K562 (cell line): ENCODE measurements at regions not wholly inside any gene's neighbourhood (a gene's known extent, or its start where the extent isn't known, plus 50 kb on each side); places are given as distances from the start of the nearest gene placed in this dataset.

Experiments
- ATAC-seq: fragments of 200-7000 bp; cut with Tn5 transposase; 3 replicates; pipeline ENCODE4 v1.9.1; 2020; ENCODE audit warnings: moderate library complexity
- BruUV-seq: library from RNA; stranded (reverse); fragments of 400-500 nt; replicated peaks from 2 replicates; lab custom pipeline; 2021; lab: Mats Ljungman, UMichigan
- CTCF ChIA-PET: fragments of 300-600 bp; formaldehyde crosslinking; extraction: SDS; loops from one replicate; lab custom pipeline; 2021; ENCODE audit warnings: low intra/inter-chr PET ratio; lab: Yijun Ruan, JAX
- POLR2A ChIA-PET: fragments of 300-600, 350-650 bp; sonication (Branson Sonifier 250); formaldehyde crosslinking; extraction: SDS; loops from one replicate; lab custom pipeline; 2021; ENCODE audit warnings: antibody characterized with exemption, inconsistent platforms; lab: Yijun Ruan, JAX
- DNase-seq, 4 experiments: peaks; one replicate each; pipeline versions ENCODE4 v3.0.0 to v3.0.0-alpha.2; 2011 to 2018; ENCODE audit warnings: low spot score in 3 of 4, mixed read lengths in 3 of 4; ENCODE audit errors: extremely low read depth in 1 of 4
- FAIRE-seq: peaks from 2 replicates; lab custom pipeline; 2011; peaks lifted over from hg19 to GRCh38; lab: Jason Lieb, UNC
- H2AFZ ChIP-seq: 2 replicates; pipeline ENCODE4 v1.6.0; 2011; ENCODE audit warnings: low read depth, low read length, control low read depth, inconsistent platforms
- H3K27ac ChIP-seq: fragments of 200-600 bp; 3 replicates; pipeline ENCODE4 v1.8.0; 2011; ENCODE audit warnings: low read depth, mild to moderate bottlenecking, control low read depth, inconsistent platforms, low read length, moderate library complexity, mixed read lengths; ENCODE audit errors: extremely low read depth
- H3K27me3 ChIP-seq, 2 experiments: fragments of 300-600 bp in 1 of 2; 2 replicates in 1 of 2; 3 replicates in 1 of 2; pipeline versions ENCODE4 v1.6.0 to v1.8.0; 2011; ENCODE audit warnings: inconsistent platforms in 2 of 2, low read length in 2 of 2, mild to moderate bottlenecking in 1 of 2, mixed read lengths in 1 of 2, moderate library complexity in 1 of 2; ENCODE audit not compliant: control insufficient read depth in 2 of 2, insufficient read depth in 2 of 2
- H3K36me3 ChIP-seq: fragments of 300-600 bp; 3 replicates; pipeline ENCODE4 v1.8.0; 2011; ENCODE audit warnings: mild to moderate bottlenecking, low read length, inconsistent platforms; ENCODE audit not compliant: control insufficient read depth, insufficient read depth
- H3K4me1 ChIP-seq, 2 experiments: fragments of 200-600 bp in 1 of 2; replicated peaks in 1 of 2; 2 replicates in 1 of 2; 3 replicates in 1 of 2; pipeline versions ENCODE4 v1.5.1 to v1.8.0; 2011; ENCODE audit warnings: inconsistent platforms in 2 of 2, low read length in 2 of 2, mild to moderate bottlenecking in 1 of 2, mixed read lengths in 1 of 2, moderate library complexity in 1 of 2; ENCODE audit not compliant: control insufficient read depth in 2 of 2, insufficient read depth in 2 of 2
- H3K4me2 ChIP-seq: 2 replicates; pipeline ENCODE4 v1.6.1; 2011; ENCODE audit warnings: low read length, control low read depth, inconsistent platforms, mixed read lengths; ENCODE audit not compliant: insufficient read depth
- H3K4me3 ChIP-seq: fragments of 200-600 bp; sonication (generic), shearing (Covaris generic); 2 replicates; pipeline ENCODE4 v1.5.1; 2016; ENCODE audit warnings: control low read depth, inconsistent platforms
- H3K79me2 ChIP-seq: fragments of 200-600 bp; 3 replicates; pipeline ENCODE4 v1.8.0; 2011; ENCODE audit warnings: low read length, inconsistent platforms; ENCODE audit not compliant: control insufficient read depth, insufficient read depth
- H3K9ac ChIP-seq, 2 experiments: 2 replicates each; pipeline versions ENCODE4 v1.6.0 to v1.6.1; 2011; ENCODE audit warnings: low read depth in 2 of 2, low read length in 2 of 2, control low read depth in 1 of 2, inconsistent platforms in 1 of 2, mild to moderate bottlenecking in 1 of 2, mixed read lengths in 1 of 2; ENCODE audit not compliant: insufficient read depth in 1 of 2
- H3K9me1 ChIP-seq: one replicate; pipeline ENCODE4 v1.6.0; 2011; ENCODE audit warnings: inconsistent platforms, mild to moderate bottlenecking, low read length, moderate library complexity; ENCODE audit not compliant: control insufficient read depth, insufficient read depth
- H3K9me3 ChIP-seq: replicated peaks from 2 replicates; pipeline ENCODE4 v1.5.1; 2011; ENCODE audit warnings: low read depth, low read length, inconsistent platforms; ENCODE audit not compliant: control insufficient read depth, insufficient read depth
- H4K20me1 ChIP-seq: replicated peaks from 2 replicates; pipeline ENCODE4 v1.6.1; 2011; ENCODE audit warnings: low read length, inconsistent platforms, mixed read lengths; ENCODE audit not compliant: control insufficient read depth, insufficient read depth
- CEBPB ChIP-seq: fragments of 450-650 bp; IDR thresholded peaks from 2 replicates; pipeline ENCODE4 v1.6.1; 2016; ENCODE audit warnings: missing genetic modification characterization, missing compliant biosample characterization
- CEBPG ChIP-seq, 3 experiments: fragments of 200-800 bp in 1 of 3; sonication (Bioruptor generic) in 1 of 3; sonication (generic) in 1 of 3; formaldehyde crosslinking in 1 of 3; IDR thresholded peaks in 2 of 3; conservative IDR thresholded peaks in 1 of 3; 2 replicates each; pipeline versions ENCODE4 v1.6.1 to v1.8.0; 2016 to 2022; ENCODE audit warnings: missing compliant biosample characterization in 2 of 3, missing genetic modification characterization in 2 of 3, mild to moderate bottlenecking in 1 of 3, missing genetic modification reagents in 1 of 3
- ETV1 ChIP-seq: fragments of 450-650 bp; conservative IDR thresholded peaks from 2 replicates; pipeline ENCODE4 v1.6.1; 2016; ENCODE audit warnings: missing genetic modification characterization, control low read depth, low read depth, missing compliant biosample characterization
- FOXM1 ChIP-seq, 2 experiments: fragments of 450-650 bp in 1 of 2; sonication (generic) in 1 of 2; formaldehyde crosslinking in 1 of 2; IDR thresholded peaks; 2 replicates each; pipeline versions ENCODE4 v1.6.1 to v1.9.0; 2017 to 2022; ENCODE audit warnings: low read depth in 2 of 2, mild to moderate bottlenecking in 2 of 2, missing genetic modification reagents in 1 of 2, moderate library complexity in 1 of 2
- IRF9 ChIP-seq: fragments of 450-650 bp; IDR thresholded peaks from 2 replicates; pipeline ENCODE4 v1.6.1; 2016; ENCODE audit warnings: missing biosample characterization, missing genetic modification characterization
- TRIM24 ChIP-seq, 2 experiments: fragments of 450-650 bp; IDR thresholded peaks; 2 replicates each; pipeline ENCODE4 v1.6.1; 2016
- YY1 ChIP-seq, 3 experiments: IDR thresholded peaks; 2 replicates each; pipeline ENCODE4 v1.6.1; 2011; ENCODE audit warnings: low read length in 2 of 3, mild to moderate bottlenecking in 2 of 3, moderate library complexity in 2 of 3, borderline replicate concordance in 1 of 3, control low read depth in 1 of 3, low read depth in 1 of 3; ENCODE audit not compliant: insufficient read depth in 3 of 3, insufficient replicate concordance in 2 of 3, control insufficient read depth in 1 of 3, insufficient read length in 1 of 3; ENCODE audit errors: extremely low read depth in 1 of 3
- WGBS: fragments of 100-300 bp; shearing (Covaris generic); methylation state at CpG from one replicate; pipeline ENCODE4 v1.1.6; 2016; ENCODE audit warnings: low coverage, mixed read lengths; ENCODE audit not compliant: insufficient coverage; ENCODE audit errors: missing lambda C conversion rate; 5-methylcytosine and 5-hydroxymethylcytosine counted together
- in situ Hi-C: fragments of 300-500 bp; cut with MboI; formaldehyde crosslinking; loops from 4 replicates; pipeline ENCODE4 v1.15.0; 2018; ENCODE audit warnings: inconsistent platforms, mixed read lengths
- intact Hi-C: fragments of 100-400 bp; cut with micrococcal nuclease; formaldehyde crosslinking; loops from 2 replicates; pipeline ENCODE4 v1.14.2; 2022

GRCh38 chr11:80914311-80914710 lies 1473.5 kb upstream of the TENM4 start:
- ChIA-PET POLR2A (no interaction called here), CTCF (no interaction called here)
- WGBS = 0% methylated on average over 1 of the region's 1 CpG
- Histone ChIP-seq H3K79me2 (no peaks in the 10 kb centered on the region), H3K4me3 (no peak overlapping the region), H3K9me1 (no peaks in the 10 kb centered on the region), H3K4me1 (no peaks in the 10 kb centered on the region), H3K36me3 (no peaks in the 10 kb centered on the region), H2AFZ (no peak overlapping the region), H4K20me1 (no peaks in the 10 kb centered on the region), H3K27me3 (no peaks in the 10 kb centered on the region), H3K4me2 (no peak overlapping the region), H3K9ac (no peak overlapping the region), H3K9me3 (no peaks in the 10 kb centered on the region), H3K27ac (no peak overlapping the region)
- in situ Hi-C loops = no loop called here
- intact Hi-C loops = no loop called here
- BruUV-seq = no TSS peak
- ATAC-seq = no peak
- DNase-seq = no peak
- no peak for FAIRE-seq
- TF ChIP-seq CEBPG (CRISPR knock-in tag; IDR thresholded peaks at IDR 0.05) (no peak), CEBPG (tag; conservative IDR thresholded peaks at IDR 0.05 in 1 of 2, IDR thresholded peaks at IDR 0.05 in 1 of 2) (peak in 1 of 2 experiments; percentile 85; a peak in 2 of 4 replicates), YY1 (IDR thresholded peaks at IDR 0.05; ENCODE audit: borderline replicate concordance in 1 of 3, control insufficient read depth in 1 of 3, extremely low read depth in 1 of 3, insufficient read depth in 3 of 3, insufficient read length in 1 of 3, insufficient replicate concordance in 2 of 3, low read depth in 1 of 3, low read length in 2 of 3) (no peak), FOXM1 (IDR thresholded peaks at IDR 0.05; ENCODE audit: low read depth) (no peak), FOXM1 (CRISPR knock-in tag; IDR thresholded peaks at IDR 0.05; ENCODE audit: low read depth) (no peak), ETV1 (tag) (no peak), CEBPB (tag) (peak; percentile 65), TRIM24 (IDR thresholded peaks at IDR 0.05) (no peak), IRF9 (no peak)
